Gastrocnemius medialis (tissue), 4 donors: ENCODE measurements at regions not wholly inside any gene's neighbourhood (a gene's known extent, or its start where the extent isn't known, plus 50 kb on each side); places are given as distances from the start of the nearest gene placed in this dataset.

Experiments used
- ATAC-seq, 2 donors: fragments of 150-250 bp; one replicate each; pipeline ENCODE4 v1.9.1; 2016
- DNase-seq, 2 donors: peaks; one replicate each; pipeline ENCODE4 v3.0.0-alpha.2; 2019
- H3K27ac ChIP-seq, 4 donors: fragments of 200-600 bp; sonication (generic); 1 replicate in 1 of 4; 2 replicates in 3 of 4; pipeline ENCODE4 v1.5.1; 2016 to 2018; ENCODE audit warnings: mild to moderate bottlenecking in 2 of 4, moderate library complexity in 1 of 4
- H3K27me3 ChIP-seq, 3 donors: fragments of 200-600 bp; sonication (generic) in 2 of 3; 1 replicate in 1 of 3; 2 replicates in 2 of 3; pipeline versions ENCODE4 v1.5.1 to v1.6.0; 2016 to 2019; ENCODE audit warnings: mild to moderate bottlenecking in 1 of 3, moderate library complexity in 1 of 3
- H3K36me3 ChIP-seq, 2 donors: fragments of 200-600 bp; sonication (generic) in 1 of 2; one replicate each; pipeline ENCODE4 v1.5.1; 2017 to 2018
- H3K4me1 ChIP-seq, 2 donors: fragments of 200-600 bp; sonication (generic) in 1 of 2; one replicate each; pipeline ENCODE4 v1.5.1; 2016 to 2017; ENCODE audit warnings: mild to moderate bottlenecking in 2 of 2
- H3K4me3 ChIP-seq, 4 donors: fragments of 200-600 bp; sonication (generic) in 3 of 4; 1 replicate in 1 of 4; 2 replicates in 3 of 4; pipeline ENCODE4 v1.5.1; 2016 to 2019; ENCODE audit warnings: mild to moderate bottlenecking in 2 of 4
- H3K9me3 ChIP-seq, 3 donors: fragments of 200-600 bp; sonication (generic) in 2 of 3; 1 replicate in 1 of 3; 2 replicates in 2 of 3; pipeline ENCODE4 v1.5.1; 2016 to 2019
- CTCF ChIP-seq, 5 experiments: fragments of 450-650 bp in 3 of 5; fragments of 200-600 bp in 2 of 5; sonication (generic) in 2 of 5; IDR thresholded peaks in 4 of 5; conservative IDR thresholded peaks in 1 of 5; 1 replicate in 4 of 5; 2 replicates in 1 of 5; pipeline ENCODE4 v1.5.1; 2016 to 2019; ENCODE audit warnings: antibody characterized with exemption in 5 of 5, mild to moderate bottlenecking in 3 of 5, moderate library complexity in 3 of 5
- POLR2A ChIP-seq, 2 donors: fragments of 450-650 bp; IDR thresholded peaks; one replicate each; pipeline ENCODE4 v1.6.1; 2017; ENCODE audit warnings: antibody characterized with exemption in 2 of 2, mild to moderate bottlenecking in 2 of 2, moderate library complexity in 2 of 2
- in situ Hi-C, 4 donors: fragments of 200-750 bp; cut with MboI; loops; one replicate each; pipeline versions ENCODE4 v1.15.0 to v1.8.0; 2017; ENCODE audit warnings: low sequenced_read_pairs in 4 of 4
- intact Hi-C: fragments of 100-400 bp; cut with DNase I; formaldehyde crosslinking; loops from one replicate; pipeline ENCODE4 v1.15.1; 2023; ENCODE audit warnings: low total_unique reads

- Histone ChIP-seq H3K27me3 (peaks cover 0 to 4% (median 0%) of the 10 kb centered on the region in 3 donors), H3K9me3 (no peaks in the 10 kb centered on the region), H3K36me3 (no peaks in the 10 kb centered on the region), H3K4me3 (no peak overlapping the region), H3K4me1 (no peaks in the 10 kb centered on the region), H3K27ac (no peak overlapping the region)
- in situ Hi-C loops = no loop called here
- DNase-seq (no peak), ATAC-seq (no peak)
- intact Hi-C loops = no loop called here
- TF ChIP-seq POLR2A (IDR thresholded peaks at IDR 0.05) = no peak
- TF ChIP-seq CTCF (IDR thresholded peaks at IDR 0.05 in 4 of 5, conservative IDR thresholded peaks at IDR 0.05 in 1 of 5) = no peak
Observed at GRCh38 chr20:21632031-21632734, 73.3 kb upstream of the PAX1 start.

DNA sequence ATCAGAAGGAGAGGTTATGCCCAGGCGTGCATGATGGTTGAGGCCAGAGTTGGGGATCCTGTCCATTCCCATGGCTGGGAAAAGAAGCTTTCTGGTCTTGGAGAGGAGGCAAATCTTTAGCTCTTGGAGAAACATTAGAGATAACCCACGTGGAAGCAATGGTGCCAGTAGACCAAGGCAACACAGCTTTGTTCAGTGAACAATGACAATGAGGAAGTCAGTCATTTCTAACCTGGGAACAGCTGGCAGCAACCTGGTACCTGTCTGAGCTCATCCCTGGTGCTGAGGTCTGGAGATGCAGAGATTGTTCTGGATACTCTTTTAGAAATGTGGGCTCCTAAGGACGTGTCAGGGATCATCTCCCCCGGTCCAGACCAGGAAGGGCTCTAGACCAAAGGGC is 76.7 kb upstream of the PAX1 start:
- no peak for ATAC-seq
- no peaks in the 10 kb centered on the region for H3K36me3 ChIP-seq
- DNase-seq = no peak
- H3K9me3 ChIP-seq = no peaks in the 10 kb centered on the region
- H3K27me3 ChIP-seq = peaks cover 3 to 4% (median 4%) of the 10 kb centered on the region in 3 donors
- H3K4me3 ChIP-seq = no peak overlapping the region
- H3K27ac ChIP-seq = no peak overlapping the region
- intact Hi-C loops = no loop called here
- H3K4me1 ChIP-seq = no peaks in the 10 kb centered on the region
- TF ChIP-seq POLR2A (IDR thresholded peaks at IDR 0.05) (no peak), CTCF (IDR thresholded peaks at IDR 0.05 in 4 of 5, conservative IDR thresholded peaks at IDR 0.05 in 1 of 5) (no peak)
- in situ Hi-C loops = no loop called here

DNA sequence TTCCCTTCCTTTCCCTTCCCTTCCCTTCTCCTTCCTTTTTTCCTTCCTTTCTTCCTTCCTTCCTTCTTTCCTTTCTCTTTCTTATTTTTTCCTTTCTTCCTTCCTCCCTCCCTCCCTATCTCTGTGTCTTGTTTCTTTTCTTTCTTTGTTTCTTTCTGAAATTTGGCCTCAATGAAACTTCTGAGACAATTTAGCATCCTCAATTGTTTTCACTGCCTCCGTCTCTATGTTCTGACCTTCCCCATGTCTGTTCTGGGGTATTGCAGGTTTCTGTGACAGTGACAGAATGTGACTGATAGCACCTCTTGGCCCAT is 81.7 kb upstream of the PAX1 start:
- peaks cover 3 to 4% (median 3%) of the 10 kb centered on the region in 3 donors for H3K27me3 ChIP-seq

GRCh38 chr20:21623074-21623780 is 82.2 kb upstream of the PAX1 start:
- Histone ChIP-seq H3K4me3 (no peak overlapping the region), H3K4me1 (no peaks in the 10 kb centered on the region), H3K36me3 (no peaks in the 10 kb centered on the region), H3K27ac (no peak overlapping the region), H3K27me3 (peaks cover 0 to 4% (median 3%) of the 10 kb centered on the region in 3 donors), H3K9me3 (no peaks in the 10 kb centered on the region)
- TF ChIP-seq POLR2A (IDR thresholded peaks at IDR 0.05) = no peak
- no peak for TF ChIP-seq CTCF (IDR thresholded peaks at IDR 0.05 in 4 of 5, conservative IDR thresholded peaks at IDR 0.05 in 1 of 5)
- DNase-seq (no peak), ATAC-seq (no peak)
- intact Hi-C loops = no loop called here
- in situ Hi-C loops = no loop called here

More for the DNA sequence above, 81.7 kb upstream of the PAX1 start:
- ATAC-seq (no peak), DNase-seq (no peak)
- no peak for TF ChIP-seq CTCF (IDR thresholded peaks at IDR 0.05 in 4 of 5, conservative IDR thresholded peaks at IDR 0.05 in 1 of 5)
- no peak for TF ChIP-seq POLR2A (IDR thresholded peaks at IDR 0.05)
- H3K4me3 ChIP-seq = no peak overlapping the region
- intact Hi-C loops = no loop called here
- H3K9me3 ChIP-seq = no peaks in the 10 kb centered on the region
- in situ Hi-C loops = no loop called here
- H3K36me3 ChIP-seq = no peaks in the 10 kb centered on the region
- no peaks in the 10 kb centered on the region for H3K4me1 ChIP-seq
- no peak overlapping the region for H3K27ac ChIP-seq
